Limb (tissue), 2 donors: ENCODE measurements at regions not wholly inside any gene's neighbourhood (a gene's known extent, or its start where the extent isn't known, plus 50 kb on each side); places are given as distances from the start of the nearest gene placed in this dataset.

Experiments used
- DNase-seq, 2 donors: peaks; one replicate each; pipeline ENCODE4 v3.0.0-alpha.2; 2016; ENCODE audit errors: extremely low spot score in 2 of 2

GRCh38 chr1:213936571-213936970, 51.2 kb upstream of the PROX1 start:
- no peak for DNase-seq
